K562 (cell line): ENCODE measurements at regions not wholly inside any gene's neighbourhood (a gene's known extent, or its start where the extent isn't known, plus 50 kb on each side); places are given as distances from the start of the nearest gene placed in this dataset.

ENCODE experiments used
- HIVEP1 ChIP-seq: fragments of 250-450 bp; sonication (Bioruptor Pico); IDR thresholded peaks from 2 replicates; pipeline ENCODE4 v1.4.0; 2020; ENCODE audit warnings: mild to moderate bottlenecking
- YY1 ChIP-seq, 3 experiments: IDR thresholded peaks; 2 replicates each; pipeline ENCODE4 v1.6.1; 2011; ENCODE audit warnings: low read length in 2 of 3, mild to moderate bottlenecking in 2 of 3, moderate library complexity in 2 of 3, borderline replicate concordance in 1 of 3, control low read depth in 1 of 3, low read depth in 1 of 3; ENCODE audit not compliant: insufficient read depth in 3 of 3, insufficient replicate concordance in 2 of 3, control insufficient read depth in 1 of 3, insufficient read length in 1 of 3; ENCODE audit errors: extremely low read depth in 1 of 3
- TF ChIP-seq, protein P1 (sequence below): fragments of 450-650 bp; IDR thresholded peaks from 2 replicates; pipeline ENCODE4 v1.7.0; 2016; ENCODE audit warnings: borderline replicate concordance
- TF ChIP-seq, protein P2 (sequence below): fragments of 450-650 bp; IDR thresholded peaks from 2 replicates; pipeline ENCODE4 v1.6.1; 2016; ENCODE audit warnings: mild to moderate bottlenecking, moderate library complexity

DNA sequence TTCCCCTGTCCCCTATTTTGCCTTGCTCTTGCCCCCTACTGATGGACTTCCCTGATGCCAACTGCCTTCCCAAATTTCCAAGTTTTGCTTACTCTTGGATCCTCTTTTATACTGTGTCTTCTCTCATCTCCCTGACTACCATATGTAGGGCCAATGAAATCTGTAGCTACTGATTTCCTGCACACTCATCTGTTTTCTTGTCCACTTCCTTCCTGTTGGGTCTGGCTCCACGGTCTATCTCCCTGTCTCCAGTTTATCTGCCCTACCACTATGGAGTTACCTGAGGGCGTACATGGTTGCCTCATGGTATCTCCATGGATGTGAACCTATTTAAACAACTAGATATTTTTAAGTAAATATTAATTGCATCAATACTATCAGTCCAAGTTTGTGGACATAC lies 140.3 kb upstream of the MCHR2 start (continued):
- TF ChIP-seq, protein P1, sequence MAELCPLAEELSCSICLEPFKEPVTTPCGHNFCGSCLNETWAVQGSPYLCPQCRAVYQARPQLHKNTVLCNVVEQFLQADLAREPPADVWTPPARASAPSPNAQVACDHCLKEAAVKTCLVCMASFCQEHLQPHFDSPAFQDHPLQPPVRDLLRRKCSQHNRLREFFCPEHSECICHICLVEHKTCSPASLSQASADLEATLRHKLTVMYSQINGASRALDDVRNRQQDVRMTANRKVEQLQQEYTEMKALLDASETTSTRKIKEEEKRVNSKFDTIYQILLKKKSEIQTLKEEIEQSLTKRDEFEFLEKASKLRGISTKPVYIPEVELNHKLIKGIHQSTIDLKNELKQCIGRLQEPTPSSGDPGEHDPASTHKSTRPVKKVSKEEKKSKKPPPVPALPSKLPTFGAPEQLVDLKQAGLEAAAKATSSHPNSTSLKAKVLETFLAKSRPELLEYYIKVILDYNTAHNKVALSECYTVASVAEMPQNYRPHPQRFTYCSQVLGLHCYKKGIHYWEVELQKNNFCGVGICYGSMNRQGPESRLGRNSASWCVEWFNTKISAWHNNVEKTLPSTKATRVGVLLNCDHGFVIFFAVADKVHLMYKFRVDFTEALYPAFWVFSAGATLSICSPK: no peak
- TF ChIP-seq, protein P2, sequence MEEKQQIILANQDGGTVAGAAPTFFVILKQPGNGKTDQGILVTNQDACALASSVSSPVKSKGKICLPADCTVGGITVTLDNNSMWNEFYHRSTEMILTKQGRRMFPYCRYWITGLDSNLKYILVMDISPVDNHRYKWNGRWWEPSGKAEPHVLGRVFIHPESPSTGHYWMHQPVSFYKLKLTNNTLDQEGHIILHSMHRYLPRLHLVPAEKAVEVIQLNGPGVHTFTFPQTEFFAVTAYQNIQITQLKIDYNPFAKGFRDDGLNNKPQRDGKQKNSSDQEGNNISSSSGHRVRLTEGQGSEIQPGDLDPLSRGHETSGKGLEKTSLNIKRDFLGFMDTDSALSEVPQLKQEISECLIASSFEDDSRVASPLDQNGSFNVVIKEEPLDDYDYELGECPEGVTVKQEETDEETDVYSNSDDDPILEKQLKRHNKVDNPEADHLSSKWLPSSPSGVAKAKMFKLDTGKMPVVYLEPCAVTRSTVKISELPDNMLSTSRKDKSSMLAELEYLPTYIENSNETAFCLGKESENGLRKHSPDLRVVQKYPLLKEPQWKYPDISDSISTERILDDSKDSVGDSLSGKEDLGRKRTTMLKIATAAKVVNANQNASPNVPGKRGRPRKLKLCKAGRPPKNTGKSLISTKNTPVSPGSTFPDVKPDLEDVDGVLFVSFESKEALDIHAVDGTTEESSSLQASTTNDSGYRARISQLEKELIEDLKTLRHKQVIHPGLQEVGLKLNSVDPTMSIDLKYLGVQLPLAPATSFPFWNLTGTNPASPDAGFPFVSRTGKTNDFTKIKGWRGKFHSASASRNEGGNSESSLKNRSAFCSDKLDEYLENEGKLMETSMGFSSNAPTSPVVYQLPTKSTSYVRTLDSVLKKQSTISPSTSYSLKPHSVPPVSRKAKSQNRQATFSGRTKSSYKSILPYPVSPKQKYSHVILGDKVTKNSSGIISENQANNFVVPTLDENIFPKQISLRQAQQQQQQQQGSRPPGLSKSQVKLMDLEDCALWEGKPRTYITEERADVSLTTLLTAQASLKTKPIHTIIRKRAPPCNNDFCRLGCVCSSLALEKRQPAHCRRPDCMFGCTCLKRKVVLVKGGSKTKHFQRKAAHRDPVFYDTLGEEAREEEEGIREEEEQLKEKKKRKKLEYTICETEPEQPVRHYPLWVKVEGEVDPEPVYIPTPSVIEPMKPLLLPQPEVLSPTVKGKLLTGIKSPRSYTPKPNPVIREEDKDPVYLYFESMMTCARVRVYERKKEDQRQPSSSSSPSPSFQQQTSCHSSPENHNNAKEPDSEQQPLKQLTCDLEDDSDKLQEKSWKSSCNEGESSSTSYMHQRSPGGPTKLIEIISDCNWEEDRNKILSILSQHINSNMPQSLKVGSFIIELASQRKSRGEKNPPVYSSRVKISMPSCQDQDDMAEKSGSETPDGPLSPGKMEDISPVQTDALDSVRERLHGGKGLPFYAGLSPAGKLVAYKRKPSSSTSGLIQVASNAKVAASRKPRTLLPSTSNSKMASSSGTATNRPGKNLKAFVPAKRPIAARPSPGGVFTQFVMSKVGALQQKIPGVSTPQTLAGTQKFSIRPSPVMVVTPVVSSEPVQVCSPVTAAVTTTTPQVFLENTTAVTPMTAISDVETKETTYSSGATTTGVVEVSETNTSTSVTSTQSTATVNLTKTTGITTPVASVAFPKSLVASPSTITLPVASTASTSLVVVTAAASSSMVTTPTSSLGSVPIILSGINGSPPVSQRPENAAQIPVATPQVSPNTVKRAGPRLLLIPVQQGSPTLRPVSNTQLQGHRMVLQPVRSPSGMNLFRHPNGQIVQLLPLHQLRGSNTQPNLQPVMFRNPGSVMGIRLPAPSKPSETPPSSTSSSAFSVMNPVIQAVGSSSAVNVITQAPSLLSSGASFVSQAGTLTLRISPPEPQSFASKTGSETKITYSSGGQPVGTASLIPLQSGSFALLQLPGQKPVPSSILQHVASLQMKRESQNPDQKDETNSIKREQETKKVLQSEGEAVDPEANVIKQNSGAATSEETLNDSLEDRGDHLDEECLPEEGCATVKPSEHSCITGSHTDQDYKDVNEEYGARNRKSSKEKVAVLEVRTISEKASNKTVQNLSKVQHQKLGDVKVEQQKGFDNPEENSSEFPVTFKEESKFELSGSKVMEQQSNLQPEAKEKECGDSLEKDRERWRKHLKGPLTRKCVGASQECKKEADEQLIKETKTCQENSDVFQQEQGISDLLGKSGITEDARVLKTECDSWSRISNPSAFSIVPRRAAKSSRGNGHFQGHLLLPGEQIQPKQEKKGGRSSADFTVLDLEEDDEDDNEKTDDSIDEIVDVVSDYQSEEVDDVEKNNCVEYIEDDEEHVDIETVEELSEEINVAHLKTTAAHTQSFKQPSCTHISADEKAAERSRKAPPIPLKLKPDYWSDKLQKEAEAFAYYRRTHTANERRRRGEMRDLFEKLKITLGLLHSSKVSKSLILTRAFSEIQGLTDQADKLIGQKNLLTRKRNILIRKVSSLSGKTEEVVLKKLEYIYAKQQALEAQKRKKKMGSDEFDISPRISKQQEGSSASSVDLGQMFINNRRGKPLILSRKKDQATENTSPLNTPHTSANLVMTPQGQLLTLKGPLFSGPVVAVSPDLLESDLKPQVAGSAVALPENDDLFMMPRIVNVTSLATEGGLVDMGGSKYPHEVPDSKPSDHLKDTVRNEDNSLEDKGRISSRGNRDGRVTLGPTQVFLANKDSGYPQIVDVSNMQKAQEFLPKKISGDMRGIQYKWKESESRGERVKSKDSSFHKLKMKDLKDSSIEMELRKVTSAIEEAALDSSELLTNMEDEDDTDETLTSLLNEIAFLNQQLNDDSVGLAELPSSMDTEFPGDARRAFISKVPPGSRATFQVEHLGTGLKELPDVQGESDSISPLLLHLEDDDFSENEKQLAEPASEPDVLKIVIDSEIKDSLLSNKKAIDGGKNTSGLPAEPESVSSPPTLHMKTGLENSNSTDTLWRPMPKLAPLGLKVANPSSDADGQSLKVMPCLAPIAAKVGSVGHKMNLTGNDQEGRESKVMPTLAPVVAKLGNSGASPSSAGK: no peak
- no peak for TF ChIP-seq HIVEP1 (CRISPR knock-in tag)
- no peak for TF ChIP-seq YY1 (IDR thresholded peaks at IDR 0.05; ENCODE audit: borderline replicate concordance in 1 of 3, control insufficient read depth in 1 of 3, extremely low read depth in 1 of 3, insufficient read depth in 3 of 3, insufficient read length in 1 of 3, insufficient replicate concordance in 2 of 3, low read depth in 1 of 3, low read length in 2 of 3)
